GM04503 (cell line): ENCODE measurements at regions not wholly inside any gene's neighbourhood (a gene's known extent, or its start where the extent isn't known, plus 50 kb on each side); places are given as distances from the start of the nearest gene placed in this dataset.
"Not testable (repeated sequence)": the region's sequence is repeated elsewhere in the genome, so short reads cannot be mapped to it uniquely, and the experiment has no call there.

Experiments
- DNase-seq: peaks from one replicate; pipeline ENCODE4 v3.0.0-alpha.2; 2012; ENCODE audit warnings: low read depth

DNA sequence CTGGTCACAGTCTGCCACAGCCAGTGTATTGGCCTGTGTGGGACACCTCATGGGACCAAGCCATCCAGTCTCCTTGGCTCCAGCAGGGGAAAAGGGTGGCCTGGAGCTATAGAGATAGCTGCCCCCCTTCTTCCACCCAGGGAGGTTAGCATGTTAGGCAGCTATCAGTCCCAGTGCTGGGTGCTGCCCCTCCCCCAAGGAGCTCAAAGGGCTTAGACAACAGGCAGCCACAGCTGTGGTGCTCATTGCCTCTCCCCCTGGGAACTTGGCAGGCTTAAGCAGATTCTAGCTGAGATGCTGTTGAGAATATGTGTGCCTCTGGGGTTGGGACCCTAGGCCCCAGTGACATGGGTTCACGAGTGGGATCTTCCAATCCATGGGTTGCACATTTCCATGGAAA lies 226.0 kb upstream of the PTGER4 start:
- DNase-seq = no peak

DNA sequence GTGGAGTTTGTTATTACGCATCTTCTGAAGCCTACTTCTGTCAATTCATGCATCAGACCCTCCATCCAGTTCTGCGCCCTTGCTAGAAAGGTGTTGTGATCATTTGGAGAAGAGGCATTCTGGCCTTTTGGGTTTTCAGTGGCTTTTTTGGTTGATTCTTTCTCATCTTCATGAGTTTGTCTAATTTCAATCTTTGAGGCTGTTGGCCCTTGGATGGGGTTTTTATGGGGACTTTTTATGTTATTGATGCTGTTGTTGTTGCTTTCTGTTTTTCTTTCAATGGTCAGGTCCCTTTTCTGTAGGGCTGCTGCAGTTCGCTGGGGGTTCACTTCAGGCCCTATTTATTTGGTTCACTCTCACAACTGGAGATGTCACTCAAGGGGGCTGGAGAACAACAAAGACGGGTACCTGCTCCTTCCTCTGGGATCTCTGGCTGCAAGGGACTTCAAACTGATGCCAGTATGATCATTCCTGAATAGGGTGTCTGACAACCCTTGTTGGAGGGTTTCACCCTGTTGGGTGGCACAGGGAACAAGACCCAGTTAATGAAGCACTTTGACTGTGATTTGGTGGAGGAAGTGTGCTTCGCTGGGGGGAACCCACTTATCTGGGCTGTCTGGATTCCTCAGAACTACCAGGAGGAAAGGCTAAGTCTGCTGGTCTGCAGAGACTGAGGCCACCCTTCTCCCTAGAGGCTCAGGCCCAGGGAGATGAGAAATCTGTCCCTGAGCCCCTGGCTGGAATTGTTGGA lies 226.7 kb upstream of the PTGER4 start:
- no peak for DNase-seq

DNA sequence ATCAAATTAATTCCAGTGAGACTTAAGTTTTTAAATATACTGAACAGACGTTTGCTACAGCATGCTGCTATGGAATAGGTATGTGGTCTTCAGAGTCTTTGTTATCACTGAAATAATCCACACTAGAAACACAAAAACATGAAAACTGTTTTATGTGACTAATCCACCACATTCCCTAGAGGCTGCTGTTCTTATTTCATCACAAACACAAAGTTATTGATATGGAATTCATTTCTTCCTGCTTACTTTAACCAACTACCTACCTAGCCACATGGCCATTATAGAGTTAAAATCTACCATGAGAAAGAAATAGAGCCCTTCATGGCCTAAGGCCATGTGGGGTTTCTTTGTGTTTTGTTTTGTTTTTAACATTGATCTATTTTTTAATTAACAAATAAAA lies 232.3 kb upstream of the PTGER4 start:
- DNase-seq = no peak

DNA sequence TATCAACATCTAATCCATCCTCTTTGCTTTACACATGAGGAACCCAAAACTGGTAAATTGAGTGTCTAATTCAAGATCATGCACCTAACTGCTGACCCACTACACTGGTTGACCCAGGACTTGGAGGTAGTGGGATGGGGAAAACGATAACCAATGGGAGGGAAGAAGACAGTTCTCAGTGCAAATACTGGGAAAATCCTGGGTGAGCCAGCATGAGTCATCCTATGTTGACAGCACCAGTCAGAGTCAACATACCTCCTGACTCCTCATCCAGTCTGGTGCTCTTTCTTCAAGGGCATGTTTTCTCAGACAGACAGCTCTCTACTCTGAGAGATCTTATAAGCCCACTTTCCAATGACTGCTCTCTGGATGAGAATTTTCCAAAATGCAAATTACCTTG lies 232.8 kb upstream of the PTGER4 start:
- DNase-seq = no peak

DNA sequence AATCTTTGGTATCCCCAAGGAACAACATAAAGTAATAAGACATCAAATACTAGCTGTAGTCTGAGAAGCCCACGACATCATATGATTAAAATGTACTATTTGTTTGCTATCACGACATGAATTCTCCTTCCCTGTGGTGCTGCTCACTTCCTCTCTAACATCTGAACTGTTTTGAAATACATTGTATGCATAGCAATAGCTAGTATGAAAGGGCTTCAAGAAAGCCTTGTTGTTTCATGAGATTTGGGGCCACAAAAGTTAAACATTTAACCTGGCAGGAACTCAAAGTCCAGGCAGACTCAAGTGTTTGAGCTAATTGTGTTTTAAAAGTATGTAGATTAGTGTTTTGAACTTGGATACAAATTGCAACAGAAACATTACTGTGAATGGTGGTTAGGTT lies 237.4 kb upstream of the PTGER4 start:
- DNase-seq = no peak

DNA sequence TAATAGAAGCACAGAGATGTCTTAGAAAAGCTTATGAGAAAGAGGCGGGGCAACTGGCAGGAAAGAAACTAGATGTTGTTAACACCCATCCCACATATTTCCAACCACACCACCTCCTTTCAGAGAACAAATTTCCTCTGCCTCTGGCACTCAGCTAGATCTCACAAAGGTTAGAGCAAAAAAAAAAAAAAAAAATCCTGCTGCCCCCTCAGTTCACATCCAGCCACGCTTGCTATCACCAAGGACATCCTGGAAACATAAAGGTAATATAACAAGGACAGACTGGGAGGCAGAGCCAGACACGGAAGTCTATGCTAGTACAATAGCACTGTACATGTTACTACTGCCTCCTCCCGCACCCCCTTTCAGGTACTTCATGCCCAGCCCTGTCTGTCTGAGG lies 238.0 kb upstream of the PTGER4 start:
- DNase-seq = no peak

DNA sequence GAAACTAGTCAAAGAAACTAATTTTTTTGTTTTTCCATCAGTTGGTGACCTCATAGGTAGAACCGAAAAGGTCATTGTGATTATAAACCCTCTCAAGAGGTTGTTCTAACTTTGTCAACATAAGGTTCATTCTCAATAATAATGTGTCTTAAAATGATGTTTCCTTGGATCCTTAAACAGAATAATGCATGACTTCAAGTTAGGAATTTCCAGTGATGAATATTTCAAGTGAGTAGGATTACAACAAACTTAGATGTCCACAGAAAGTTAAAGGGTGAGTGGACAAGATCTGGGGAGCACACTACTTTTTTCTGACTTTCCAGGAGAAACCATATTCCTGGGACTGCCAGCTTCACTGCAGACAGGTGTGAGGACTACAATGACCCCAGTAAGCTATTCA lies 239.0 kb upstream of the PTGER4 start:
- no peak for DNase-seq

DNA sequence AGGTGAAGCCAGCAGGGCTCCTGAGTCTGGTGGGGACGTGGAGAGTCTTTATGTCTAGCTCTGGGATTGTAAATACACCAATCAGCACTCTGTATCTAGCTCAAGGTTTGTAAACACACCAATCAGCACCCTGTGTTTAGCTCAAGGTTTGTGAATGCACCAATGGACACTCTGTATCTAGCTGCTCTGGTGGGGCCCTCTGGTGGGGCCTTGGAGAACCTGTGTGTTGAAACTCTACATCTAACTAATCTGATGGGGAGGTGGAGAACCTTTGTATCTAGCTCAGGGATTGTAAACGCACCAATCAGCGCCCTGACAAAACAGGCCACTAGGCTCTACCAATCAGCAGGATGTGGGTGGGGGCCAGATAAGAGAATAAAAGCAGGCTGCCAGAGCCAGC lies 240.6 kb upstream of the PTGER4 start:
- DNase-seq = not testable (repeated sequence)

DNA sequence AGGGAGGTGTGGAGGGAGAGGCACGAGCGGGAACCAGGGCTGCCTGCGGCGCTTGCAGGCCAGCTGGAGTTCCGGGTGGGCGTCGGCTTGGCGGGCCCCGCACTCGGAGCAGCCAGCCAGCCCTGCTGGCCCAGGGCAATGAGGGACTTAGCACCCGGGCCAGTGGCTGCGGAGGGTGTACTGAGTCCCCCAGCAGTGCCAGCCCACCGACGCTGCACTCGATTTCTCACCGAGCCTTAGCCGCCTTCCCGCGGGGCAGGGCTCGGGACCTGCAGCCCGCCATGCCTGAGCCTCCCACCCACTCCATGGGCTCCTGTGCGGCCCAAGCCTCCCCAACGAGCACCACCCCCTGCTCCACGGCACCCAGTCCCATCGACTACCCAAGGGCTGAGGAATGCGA lies 241.1 kb upstream of the PTGER4 start:
- DNase-seq = not testable (repeated sequence)

DNA sequence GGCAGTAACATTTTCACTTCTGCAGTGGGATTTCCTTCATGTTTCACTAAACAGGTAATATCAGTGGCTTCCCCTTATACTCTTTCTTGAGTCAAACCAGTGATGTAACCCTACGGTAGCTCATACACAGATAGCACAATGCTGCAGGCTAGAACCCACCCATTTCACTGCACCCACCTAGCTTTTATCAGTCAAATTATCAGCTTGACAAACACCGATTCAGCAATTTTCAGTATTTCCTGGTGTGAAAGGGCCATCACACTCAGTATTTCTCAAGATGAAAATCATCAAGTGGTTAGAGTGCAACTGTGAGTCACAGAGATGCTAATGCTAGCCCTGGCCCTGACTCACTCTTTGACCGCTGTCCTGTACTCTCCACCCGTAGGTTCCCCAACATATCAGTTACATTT lies 242.3 kb upstream of the PTGER4 start:
- DNase-seq = no peak

DNA sequence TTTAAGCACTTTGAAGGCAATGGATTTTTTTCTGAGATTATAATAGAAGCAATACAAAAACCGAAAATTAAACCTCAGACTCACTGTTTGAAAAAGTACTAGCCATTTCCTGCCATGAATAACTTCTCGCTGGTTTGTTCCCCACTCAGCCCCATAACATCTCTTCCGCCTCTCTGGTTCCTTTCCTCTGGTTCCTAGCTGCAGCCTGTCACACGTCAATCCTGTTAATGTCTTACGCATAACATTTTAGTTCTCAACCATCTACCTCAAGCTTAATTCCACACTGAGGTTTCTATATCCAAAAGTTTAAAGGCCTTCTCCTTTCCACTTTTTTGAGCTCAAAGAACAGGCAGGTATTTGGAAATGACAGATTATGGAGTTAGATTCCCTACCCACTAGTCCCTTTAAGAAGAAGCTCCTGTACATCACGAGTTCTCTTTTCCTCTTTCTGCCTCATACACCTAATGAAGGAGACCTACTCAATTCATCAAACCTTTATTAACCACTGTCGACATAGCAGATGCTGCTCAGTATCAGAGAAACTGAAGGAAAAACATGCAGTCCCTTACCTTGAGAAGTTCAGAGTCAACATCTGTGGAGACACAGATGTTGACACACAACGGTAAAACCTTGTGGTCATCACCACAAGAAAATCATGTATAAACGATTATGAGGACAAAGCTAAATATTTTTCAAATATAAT lies 243.0 kb upstream of the PTGER4 start:
- no peak for DNase-seq

DNA sequence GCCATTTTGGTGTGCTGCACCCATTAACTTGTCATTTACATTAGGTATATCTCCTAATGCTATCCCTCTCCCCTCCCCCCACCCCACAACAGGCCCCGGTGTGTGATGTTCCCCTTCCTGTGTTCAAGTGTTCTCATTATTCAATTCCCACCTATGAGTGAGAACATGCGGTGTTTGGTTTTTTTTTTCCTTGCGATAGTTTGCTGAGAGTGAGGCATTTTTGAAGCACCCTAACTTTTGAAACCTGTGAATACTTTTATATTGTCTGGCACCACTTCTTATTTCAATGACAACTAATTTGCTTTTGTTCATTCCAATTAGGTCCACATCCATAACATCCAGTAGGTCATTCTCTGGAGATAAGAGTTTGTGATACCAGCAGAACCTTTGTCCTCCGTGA lies 244.0 kb upstream of the PTGER4 start:
- not testable (repeated sequence) for DNase-seq

DNA sequence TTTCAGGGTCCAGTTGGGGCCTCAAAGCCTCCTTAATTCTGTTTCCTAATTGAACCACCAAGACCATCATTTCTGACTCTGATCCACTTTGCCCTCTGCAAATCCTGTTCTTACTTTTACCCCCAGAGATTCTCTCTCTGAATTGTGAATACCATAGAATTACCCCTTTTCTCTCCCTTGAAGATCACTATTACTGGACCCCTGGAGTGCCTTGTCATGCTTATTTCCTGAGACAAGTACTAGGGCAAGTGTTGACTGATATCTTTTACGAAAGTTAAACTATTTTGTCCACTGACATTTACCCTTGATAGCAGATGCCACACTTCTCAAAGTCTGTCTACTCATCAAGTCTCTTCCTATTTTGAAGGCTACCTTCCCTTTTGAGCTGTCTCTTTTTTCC lies 246.9 kb upstream of the PTGER4 start:
- DNase-seq = no peak

DNA sequence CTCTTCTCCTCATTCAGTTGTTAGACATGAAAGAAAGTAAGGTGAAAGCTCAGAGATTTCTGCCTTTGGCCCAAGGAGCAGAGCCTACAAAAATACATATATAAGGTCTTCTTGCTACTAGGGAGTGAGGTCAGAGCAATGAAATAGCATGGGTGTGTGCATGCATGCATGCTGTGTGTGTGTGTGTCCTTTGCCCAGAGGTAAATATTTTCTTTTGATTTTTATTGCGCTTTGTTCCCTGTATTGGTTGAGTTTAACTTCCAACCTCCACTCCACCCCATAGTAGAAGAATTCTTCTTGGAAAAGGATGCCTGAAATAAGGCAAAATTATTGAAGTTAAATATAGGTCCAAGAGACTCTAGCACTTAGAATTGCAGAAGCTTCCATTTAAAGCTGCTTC lies 248.0 kb upstream of the PTGER4 start:
- no peak for DNase-seq

DNA sequence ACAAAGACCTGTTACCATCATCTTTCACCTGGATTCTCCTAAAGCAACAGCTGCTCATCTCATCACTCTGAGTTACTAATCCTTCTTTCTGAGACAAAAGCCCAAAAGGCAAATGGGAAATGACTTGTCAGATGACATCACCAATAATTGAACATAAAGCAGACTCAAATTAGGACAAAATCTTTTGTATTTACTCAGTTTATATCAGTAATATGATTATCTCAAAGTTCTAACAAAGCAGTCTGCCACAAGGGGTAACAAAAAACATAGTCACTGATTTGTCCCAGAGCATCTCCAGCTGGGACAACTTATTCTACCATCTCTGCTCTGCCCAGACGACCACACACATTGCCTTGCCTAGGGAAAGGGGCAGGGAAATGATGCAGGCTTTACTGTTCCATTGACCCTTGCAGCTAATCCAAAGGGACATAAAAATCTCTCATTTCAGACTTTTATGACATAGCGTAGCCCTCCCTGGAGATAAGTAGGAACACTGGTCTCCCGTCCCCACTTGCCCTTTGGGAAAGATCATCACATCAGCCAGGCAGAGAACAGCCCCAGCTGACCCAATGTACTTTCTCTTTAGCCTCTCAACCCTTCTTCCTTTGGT lies 249.5 kb upstream of the PTGER4 start:
- no peak for DNase-seq

DNA sequence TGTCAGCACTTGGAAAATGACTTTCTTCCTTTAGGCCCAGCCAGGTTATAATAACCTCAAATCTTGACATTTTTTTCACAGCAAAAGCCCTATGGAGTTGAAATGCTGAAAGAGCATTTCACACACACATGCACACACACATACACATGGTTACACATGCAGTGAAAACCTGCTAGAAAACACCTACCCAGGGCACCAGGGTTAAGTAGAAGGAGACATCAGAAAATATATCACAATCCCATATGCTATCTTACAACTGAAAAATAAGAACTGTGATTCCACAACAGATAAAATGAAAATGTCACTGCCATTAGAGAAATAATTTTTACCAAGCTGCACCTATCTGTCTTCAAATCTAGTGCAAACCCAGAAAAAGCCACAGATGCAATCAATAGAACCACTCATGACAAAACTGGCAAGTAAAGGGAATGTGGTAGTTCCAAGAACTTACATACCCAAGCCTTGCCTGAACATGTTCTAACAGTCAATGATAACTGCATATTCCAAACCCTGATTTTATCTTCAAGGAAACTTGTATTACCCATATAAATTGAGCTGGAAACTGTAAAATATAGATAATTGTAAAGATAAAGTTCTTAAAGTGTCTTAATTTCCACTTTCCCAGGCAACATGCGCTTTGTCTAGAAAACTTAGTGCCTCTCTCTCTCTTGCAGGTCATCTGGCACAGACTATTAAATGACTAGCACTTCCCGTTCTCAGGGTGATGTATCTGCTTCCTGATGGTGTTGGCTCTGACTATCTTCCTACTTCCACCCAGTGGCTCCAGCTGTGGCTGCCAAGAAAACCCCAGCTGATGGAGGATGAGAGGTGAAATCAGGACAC lies 250.2 kb upstream of the PTGER4 start:
- DNase-seq = no peak

DNA sequence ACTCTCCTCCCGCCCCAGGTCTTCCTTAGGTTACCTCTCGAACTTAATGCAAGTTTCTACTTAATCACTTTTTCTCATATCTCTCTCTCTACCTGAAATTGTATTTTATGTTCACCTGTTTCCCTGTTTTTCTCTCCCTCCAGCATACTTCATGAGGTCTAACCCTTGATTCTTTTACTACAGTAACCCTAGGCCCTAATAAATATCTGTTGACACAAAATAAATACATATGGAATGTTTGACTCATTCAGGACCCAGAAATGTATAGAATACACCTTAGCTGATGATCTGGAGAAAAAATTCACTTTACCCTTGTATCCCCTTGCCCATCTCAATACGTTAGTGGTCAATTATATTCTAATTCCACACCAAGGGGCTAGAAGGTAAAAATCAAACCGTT lies 250.9 kb upstream of the PTGER4 start:
- no peak for DNase-seq

DNA sequence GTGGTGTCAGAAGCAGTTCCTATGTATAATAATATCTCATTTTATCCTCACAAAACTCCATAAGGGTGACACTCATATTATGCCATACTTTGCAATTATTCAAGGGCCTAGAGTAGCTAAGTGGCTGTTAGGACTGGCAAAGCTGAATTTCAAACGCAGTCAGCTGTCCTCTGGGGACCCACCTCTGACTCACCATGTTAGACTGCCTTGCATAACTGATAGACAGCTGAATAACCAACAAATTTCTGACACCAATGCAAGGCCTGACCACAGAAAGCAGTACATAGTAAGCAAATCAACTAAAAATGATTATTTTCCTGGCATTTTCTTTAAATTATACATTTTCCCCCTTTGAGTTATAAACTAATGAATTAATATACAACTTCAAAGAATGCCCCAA lies 251.6 kb upstream of the PTGER4 start:
- DNase-seq = peak; percentile 11

DNA sequence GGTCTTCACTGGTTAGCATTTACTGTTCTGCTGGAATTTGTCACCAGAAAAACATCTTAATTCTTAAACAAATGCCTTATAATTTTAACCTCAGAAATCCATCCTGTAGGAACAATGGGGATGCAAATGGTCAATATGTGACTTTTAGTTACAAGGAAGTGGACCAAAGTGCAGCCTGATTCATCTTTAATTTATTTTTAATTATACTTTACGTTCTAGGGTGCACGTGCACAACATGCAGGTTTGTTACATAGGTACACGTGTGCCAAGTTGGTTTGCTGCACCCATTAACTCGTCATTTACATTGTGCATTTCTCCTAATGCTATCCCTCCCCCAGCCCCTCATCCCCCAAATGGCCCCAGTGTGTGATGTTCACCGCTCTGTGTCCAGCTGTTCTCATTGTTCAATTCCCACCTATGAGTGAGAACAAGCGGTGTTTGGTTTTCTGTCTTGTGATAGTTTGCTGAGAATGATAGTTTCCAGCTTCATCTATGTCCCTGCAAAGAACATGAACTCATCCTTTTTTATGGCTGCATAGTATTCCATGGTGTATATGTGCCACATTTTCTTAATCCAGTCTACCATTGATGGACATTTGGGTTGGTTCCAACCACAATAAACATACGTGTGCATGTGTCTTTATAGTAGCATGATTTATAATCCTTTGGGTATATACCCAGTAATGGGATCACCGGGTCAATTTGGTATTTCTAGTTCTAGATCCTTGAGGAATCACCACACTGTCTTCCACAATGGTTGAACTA lies 262.5 kb upstream of the PTGER4 start:
- not testable (repeated sequence) for DNase-seq

DNA sequence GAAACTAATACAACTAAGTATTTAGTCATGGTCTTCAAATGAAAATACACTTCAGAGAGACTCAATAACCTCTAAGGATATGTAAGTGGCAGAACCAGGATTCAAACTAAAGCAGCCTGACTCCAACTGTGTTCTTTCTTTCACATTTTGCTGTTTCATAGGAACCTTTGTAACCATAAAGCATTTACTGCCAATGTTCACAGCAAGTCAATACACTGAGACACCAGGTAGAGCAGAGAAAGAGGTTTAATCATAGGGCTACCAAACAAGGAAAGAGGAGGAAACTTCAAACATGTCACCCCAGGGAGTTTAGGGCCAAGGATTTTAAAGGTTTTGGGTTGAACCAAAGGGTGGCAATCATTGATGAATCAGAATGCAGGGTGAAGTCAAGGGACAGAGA lies 263.1 kb upstream of the PTGER4 start:
- DNase-seq = no peak

DNA sequence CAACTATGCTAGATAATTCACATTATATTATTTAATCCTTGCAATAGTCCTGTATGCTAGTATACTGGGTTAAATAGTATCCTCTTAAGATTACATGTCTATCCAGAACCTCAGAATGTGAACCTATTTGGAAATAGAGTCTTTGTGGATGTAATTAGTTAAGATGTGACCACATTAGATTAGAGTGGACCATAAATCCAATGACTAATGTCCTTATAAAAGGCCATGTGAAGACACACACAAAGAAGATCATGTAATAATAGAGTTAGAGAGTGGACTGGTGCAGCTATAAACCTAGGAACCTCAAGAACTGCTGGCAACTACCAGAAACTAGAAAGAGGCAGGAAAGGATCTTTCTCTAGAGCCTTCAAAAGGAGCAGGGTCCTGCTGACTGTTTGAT lies 263.6 kb upstream of the PTGER4 start:
- DNase-seq = no peak

DNA sequence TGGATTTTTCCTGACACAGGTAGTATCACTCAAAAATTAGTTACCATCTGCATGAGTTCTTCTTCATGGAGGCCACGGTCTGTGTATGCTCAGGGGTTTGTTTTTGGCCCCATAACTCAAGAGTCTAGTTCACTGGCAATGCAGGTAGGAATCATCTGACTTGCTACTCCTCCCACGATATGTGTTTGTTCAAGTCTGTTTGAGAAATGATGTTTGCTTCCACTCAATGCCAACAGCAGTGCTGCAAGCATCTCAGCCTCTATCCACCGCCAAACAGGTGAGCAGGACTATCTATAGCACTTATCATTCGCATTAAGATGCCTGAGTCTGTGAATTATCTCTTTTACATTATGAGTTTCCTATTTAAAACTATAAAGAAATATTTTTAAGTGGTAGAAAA lies 264.8 kb upstream of the PTGER4 start:
- DNase-seq = no peak
